Endothelial cell (in vitro differentiated cells): ENCODE measurements at regions not wholly inside any gene's neighbourhood (a gene's known extent, or its start where the extent isn't known, plus 50 kb on each side); places are given as distances from the start of the nearest gene placed in this dataset.

Source experiments
- DNase-seq: peaks from one replicate; pipeline ENCODE4 v3.0.0; 2021; ENCODE audit warnings: low spot score
- H3K27ac Mint-ChIP-seq: one replicate; pipeline ENCODE4 v1.8.0; 2021; ENCODE audit warnings: mixed read lengths, inconsistent platforms; ENCODE audit not compliant: unreplicated experiment
- H3K27me3 Mint-ChIP-seq: one replicate; pipeline ENCODE4 v1.8.0; 2021; ENCODE audit warnings: mild to moderate bottlenecking, moderate library complexity, mixed read lengths, inconsistent platforms; ENCODE audit not compliant: unreplicated experiment
- H3K36me3 Mint-ChIP-seq: one replicate; pipeline ENCODE4 v1.8.0; 2021; ENCODE audit warnings: mild to moderate bottlenecking, low read depth, mixed read lengths, inconsistent platforms; ENCODE audit not compliant: unreplicated experiment
- H3K4me1 Mint-ChIP-seq: one replicate; pipeline ENCODE4 v1.8.0; 2021; ENCODE audit warnings: mild to moderate bottlenecking, mixed read lengths, inconsistent platforms; ENCODE audit not compliant: unreplicated experiment
- H3K4me3 Mint-ChIP-seq: one replicate; pipeline ENCODE4 v1.8.0; 2021; ENCODE audit warnings: mild to moderate bottlenecking, mixed read lengths, inconsistent platforms; ENCODE audit not compliant: unreplicated experiment
- H3K9me3 Mint-ChIP-seq: one replicate; pipeline ENCODE4 v1.8.0; 2021; ENCODE audit warnings: mixed read lengths, inconsistent platforms; ENCODE audit not compliant: unreplicated experiment
- CTCF ChIP-seq: fragments of 200-600 bp; sonication (generic); IDR thresholded peaks from one replicate; pipeline ENCODE4 v1.5.0; 2021; ENCODE audit warnings: antibody characterized with exemption; ENCODE audit not compliant: unreplicated experiment

- no peak for DNase-seq
- peaks cover 2% of the 10 kb centered on the region for H3K27me3 Mint-ChIP-seq
- H3K36me3 Mint-ChIP-seq: no peaks in the 10 kb centered on the region
- no peak for TF ChIP-seq CTCF
- no peaks in the 10 kb centered on the region for H3K4me1 Mint-ChIP-seq
- no peak overlapping the region for H3K27ac Mint-ChIP-seq
- no peaks in the 10 kb centered on the region for H3K9me3 Mint-ChIP-seq
- H3K4me3 Mint-ChIP-seq: no peak overlapping the region
Observed at GRCh38 chr13:74476365-74476764, 342.2 kb upstream of the KLF12 start.

DNA sequence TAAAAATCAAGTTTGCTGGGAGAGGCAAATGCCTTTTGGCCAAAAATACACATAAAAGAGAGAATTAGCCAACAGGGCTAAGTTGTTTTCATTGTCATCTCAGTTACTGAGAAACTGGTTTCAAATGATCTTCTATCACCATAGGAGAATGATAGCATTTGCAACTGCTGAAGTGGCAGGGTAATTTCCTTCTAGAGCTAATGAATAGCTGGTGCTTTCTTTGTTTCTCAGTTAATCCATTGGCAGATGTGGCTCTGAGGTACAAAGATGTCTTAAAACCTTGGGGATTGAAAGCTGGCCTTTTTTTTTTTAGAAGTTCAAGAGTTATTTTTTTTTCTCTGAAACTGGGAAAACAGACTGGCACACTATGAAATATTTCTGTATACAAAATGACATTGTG, 332.7 kb upstream of the KLF12 start:
- no peaks in the 10 kb centered on the region for H3K4me1 Mint-ChIP-seq
- no peaks in the 10 kb centered on the region for H3K36me3 Mint-ChIP-seq
- TF ChIP-seq CTCF: no peak
- no peaks in the 10 kb centered on the region for H3K9me3 Mint-ChIP-seq
- no peak overlapping the region for H3K27ac Mint-ChIP-seq
- DNase-seq: no peak
- no peaks in the 10 kb centered on the region for H3K27me3 Mint-ChIP-seq
- H3K4me3 Mint-ChIP-seq: no peak overlapping the region

DNA sequence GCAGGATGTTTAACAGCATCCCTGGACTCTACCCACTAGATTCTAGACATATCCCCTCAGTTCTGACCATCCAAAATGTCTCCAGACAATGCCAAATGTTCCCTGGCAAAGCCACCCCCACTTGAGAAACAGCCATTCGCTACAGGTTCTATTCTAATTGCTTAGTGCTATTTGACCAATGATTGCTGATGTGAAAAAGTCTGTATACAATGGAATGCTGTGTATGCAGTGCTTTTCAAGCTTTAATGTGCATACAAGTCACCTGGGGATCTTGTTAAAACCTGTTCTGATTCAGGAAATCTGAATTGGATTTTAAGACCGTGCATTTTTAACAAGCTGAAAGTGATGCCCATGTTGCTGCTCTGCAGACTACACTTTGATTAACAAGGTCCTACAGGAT, 331.8 kb upstream of the KLF12 start:
- no peak overlapping the region for H3K4me3 Mint-ChIP-seq
- no peaks in the 10 kb centered on the region for H3K36me3 Mint-ChIP-seq
- no peaks in the 10 kb centered on the region for H3K9me3 Mint-ChIP-seq
- H3K4me1 Mint-ChIP-seq: no peaks in the 10 kb centered on the region
- H3K27me3 Mint-ChIP-seq: no peaks in the 10 kb centered on the region
- no peak for TF ChIP-seq CTCF
- no peak overlapping the region for H3K27ac Mint-ChIP-seq
- no peak for DNase-seq

GRCh38 chr13:74465271-74465670, 331.1 kb upstream of the KLF12 start:
- no peaks in the 10 kb centered on the region for H3K9me3 Mint-ChIP-seq
- H3K27me3 Mint-ChIP-seq: no peaks in the 10 kb centered on the region
- H3K4me3 Mint-ChIP-seq: no peak overlapping the region
- H3K27ac Mint-ChIP-seq: no peak overlapping the region
- no peaks in the 10 kb centered on the region for H3K36me3 Mint-ChIP-seq
- TF ChIP-seq CTCF: no peak
- DNase-seq: no peak
- peaks cover 3% of the 10 kb centered on the region for H3K4me1 Mint-ChIP-seq

DNA sequence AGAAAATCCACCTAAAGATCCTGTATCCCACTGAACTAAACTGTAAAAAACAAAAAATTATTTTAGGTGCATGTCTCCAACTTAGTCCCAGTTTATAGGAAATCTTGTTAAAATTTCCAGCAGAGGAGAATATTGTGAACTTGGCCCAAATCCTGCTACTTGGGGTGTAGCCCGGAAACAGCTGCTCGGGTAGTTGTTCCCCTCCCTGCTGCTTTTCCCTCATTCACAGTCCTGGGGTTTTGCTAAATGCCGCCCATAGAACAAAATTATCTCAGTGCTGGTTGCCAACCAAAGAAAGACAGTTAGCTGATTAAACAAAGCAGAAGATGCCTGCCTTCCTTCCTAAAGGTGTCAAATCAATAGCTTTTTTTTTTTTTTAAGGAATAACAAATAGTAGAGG, 330.5 kb upstream of the KLF12 start:
- Mint-ChIP-seq H3K9me3 (no peaks in the 10 kb centered on the region), H3K4me1 (peaks cover 3% of the 10 kb centered on the region), H3K4me3 (no peak overlapping the region), H3K27ac (no peak overlapping the region), H3K36me3 (no peaks in the 10 kb centered on the region), H3K27me3 (no peaks in the 10 kb centered on the region)
- DNase-seq: no peak
- TF ChIP-seq CTCF: no peak
